ENCODE measurements at regions not wholly inside any gene's neighbourhood (a gene's known extent, or its start where the extent isn't known, plus 50 kb on each side); places are given as distances from the start of the nearest gene placed in this dataset.

GRCh38 chr2:185384822-185385560, 353.6 kb upstream of the FSIP2 start:
- CTCF ChIA-PET, result no interaction called here
- no peak overlapping the region for H3K27ac ChIP-seq (ENCODE audit: low read depth, low read length)
- no peak overlapping the region for H2AFZ ChIP-seq (ENCODE audit: low read depth, low read length, poor library complexity, severe bottlenecking)
- H3K4me2 ChIP-seq (ENCODE audit: low read length), result no peak overlapping the region
- no peaks in the 10 kb centered on the region for H3K79me2 ChIP-seq (ENCODE audit: insufficient read depth, low read length)
- intact Hi-C loops (cut with micrococcal nuclease), result no loop called here
- H3K9ac ChIP-seq (ENCODE audit: low read length), result no peak overlapping the region
- RAD21 ChIA-PET (ENCODE audit: low non-redundant PET in 1 of 2, low total read pairs in 2 of 2, uncharacterized antibody in 2 of 2, unreplicated experiment in 2 of 2), result no interaction called here
- DNase-seq (ENCODE audit: low read depth, low spot score) (no peak), ATAC-seq (no peak)
- H4K20me1 ChIP-seq (ENCODE audit: insufficient read depth), result no peaks in the 10 kb centered on the region
- no peaks in the 10 kb centered on the region for H3K36me3 ChIP-seq (ENCODE audit: control insufficient read depth in 1 of 2, insufficient read depth in 2 of 2, low read length in 2 of 2)
- POLR2A ChIA-PET, result no interaction called here
- BruUV-seq (replicated peaks), result no TSS peak
- no peak overlapping the region for H3K4me3 ChIP-seq (replicated peaks in 1 of 2; ENCODE audit: low read depth in 1 of 2, low read length in 2 of 2)
- H3K4me1 ChIP-seq (ENCODE audit: control insufficient read depth in 1 of 2, insufficient read depth in 2 of 2, low read length in 2 of 2), result no peaks in the 10 kb centered on the region
- H3K9me3 ChIP-seq (ENCODE audit: control insufficient read depth in 1 of 2, insufficient read depth in 1 of 2, low read depth in 1 of 2, low read length in 2 of 2), result no peaks in the 10 kb centered on the region
- no peaks in the 10 kb centered on the region for H3K9me2 ChIP-seq (ENCODE audit: insufficient read depth)
- H3K27me3 ChIP-seq (ENCODE audit: insufficient read depth, low read length), result no peaks in the 10 kb centered on the region
- TF ChIP-seq SIN3A (IDR thresholded peaks at IDR 0.05; ENCODE audit: low read depth), result no peak
- TF ChIP-seq RAD21 (IDR thresholded peaks at IDR 0.05; ENCODE audit: low read depth), result no peak
- no peak for TF ChIP-seq TCF7L2 (IDR thresholded peaks at IDR 0.05; ENCODE audit: borderline replicate concordance, extremely low read depth, insufficient read depth, insufficient read length)

GRCh38 chr2:185388226-185388625, 350.4 kb upstream of the FSIP2 start:
- Histone ChIP-seq H3K9me2 (ENCODE audit: insufficient read depth) (no peaks in the 10 kb centered on the region), H3K9ac (ENCODE audit: low read length) (no peak overlapping the region), H3K4me2 (ENCODE audit: low read length) (no peak overlapping the region), H2AFZ (ENCODE audit: low read depth, low read length, poor library complexity, severe bottlenecking) (no peak overlapping the region), H3K79me2 (ENCODE audit: insufficient read depth, low read length) (no peaks in the 10 kb centered on the region), H3K27ac (ENCODE audit: low read depth, low read length) (no peak overlapping the region), H3K36me3 (ENCODE audit: control insufficient read depth in 1 of 2, insufficient read depth in 2 of 2, low read length in 2 of 2) (no peaks in the 10 kb centered on the region), H3K27me3 (ENCODE audit: insufficient read depth, low read length) (no peaks in the 10 kb centered on the region), H3K4me3 (replicated peaks in 1 of 2; ENCODE audit: low read depth in 1 of 2, low read length in 2 of 2) (no peak overlapping the region), H3K4me1 (ENCODE audit: control insufficient read depth in 1 of 2, insufficient read depth in 2 of 2, low read length in 2 of 2) (no peaks in the 10 kb centered on the region), H4K20me1 (ENCODE audit: insufficient read depth) (no peaks in the 10 kb centered on the region), H3K9me3 (ENCODE audit: control insufficient read depth in 1 of 2, insufficient read depth in 1 of 2, low read depth in 1 of 2, low read length in 2 of 2) (no peaks in the 10 kb centered on the region)
- ChIA-PET POLR2A (interaction anchor here (0.6 kb wide), 1 partner anchor 17 kb away, joined by 3 read pairs; no protein-coding TSS in a partner anchor), RAD21 (ENCODE audit: low non-redundant PET in 1 of 2, low total read pairs in 2 of 2, uncharacterized antibody in 2 of 2, unreplicated experiment in 2 of 2) (no interaction called here), CTCF (no interaction called here)
- ATAC-seq, result no peak
- DNase-seq (ENCODE audit: low read depth, low spot score), result no peak
- intact Hi-C loops (cut with micrococcal nuclease), result no loop called here
- BruUV-seq (replicated peaks), result no TSS peak
- no peak for TF ChIP-seq JUND (IDR thresholded peaks at IDR 0.05)
- no peak for TF ChIP-seq REST (IDR thresholded peaks at IDR 0.05; ENCODE audit: low read depth)
- no peak for TF ChIP-seq EGR1 (IDR thresholded peaks at IDR 0.05; ENCODE audit: low read depth)
- no peak for TF ChIP-seq EZH2 (IDR thresholded peaks at IDR 0.05)
- no peak for TF ChIP-seq POLR2AphosphoS5 (IDR thresholded peaks at IDR 0.05; ENCODE audit: low read depth, low read length)
- TF ChIP-seq ATF3 (IDR thresholded peaks at IDR 0.05), result no peak
- TF ChIP-seq CTCF (IDR thresholded peaks at IDR 0.05 in 2 of 3, conservative IDR thresholded peaks at IDR 0.05 in 1 of 3; ENCODE audit: borderline replicate concordance in 1 of 3, insufficient read depth in 1 of 3, low read depth in 2 of 3, low read length in 2 of 3), result no peak
- no peak for TF ChIP-seq RAD21 (IDR thresholded peaks at IDR 0.05; ENCODE audit: low read depth)
- TF ChIP-seq CBX3 (IDR thresholded peaks at IDR 0.05; ENCODE audit: low read depth), result no peak
- TF ChIP-seq ZBTB33 (IDR thresholded peaks at IDR 0.05; ENCODE audit: extremely low read depth, insufficient replicate concordance, low read length), result no peak

All from HCT116 (cell line).